Heart right ventricle (tissue), 16 donors: ENCODE measurements at regions not wholly inside any gene's neighbourhood (a gene's known extent, or its start where the extent isn't known, plus 50 kb on each side); places are given as distances from the start of the nearest gene placed in this dataset.

ENCODE experiments used
- ATAC-seq, 8 donors: fragments of 200-7000 bp; cut with Tn5 transposase; one replicate each; pipeline ENCODE4 v1.9.1; 2020; ENCODE audit warnings: mild to moderate bottlenecking in 8 of 8, moderate library complexity in 8 of 8, moderate number of reproducible peaks in 1 of 8
- DNase-seq, 2 donors: peaks; one replicate each; pipeline ENCODE4 v3.0.0-alpha.2; 2020
- H3K27ac ChIP-seq, 10 donors: fragments of 200-600 bp; sonication (generic) in 2 of 10; one replicate each; pipeline versions ENCODE4 v1.5.0 to v1.8.0; 2020 to 2022; ENCODE audit warnings: mild to moderate bottlenecking in 3 of 10
- H3K27me3 ChIP-seq, 7 donors: fragments of 200-600 bp; one replicate each; pipeline ENCODE4 v1.8.0; 2021 to 2022; ENCODE audit warnings: mild to moderate bottlenecking in 2 of 7
- H3K36me3 ChIP-seq, 9 donors: fragments of 200-600 bp; sonication (generic) in 1 of 9; one replicate each; pipeline versions ENCODE4 v1.5.0 to v1.8.0; 2020 to 2022; ENCODE audit warnings: mild to moderate bottlenecking in 2 of 9
- H3K4me1 ChIP-seq, 9 donors: fragments of 200-600 bp; sonication (generic) in 1 of 9; one replicate each; pipeline versions ENCODE4 v1.5.0 to v1.8.0; 2020 to 2022; ENCODE audit warnings: mild to moderate bottlenecking in 4 of 9
- H3K4me3 ChIP-seq, 10 donors: fragments of 200-600 bp; sonication (generic) in 2 of 10; one replicate each; pipeline versions ENCODE4 v1.5.0 to v1.8.0; 2020 to 2022; ENCODE audit warnings: mild to moderate bottlenecking in 7 of 10, moderate library complexity in 2 of 10
- H3K9me3 ChIP-seq, 11 donors: fragments of 200-600 bp in 10 of 11; sonication (generic) in 2 of 11; one replicate each; pipeline versions ENCODE4 v1.5.0 to v1.8.0; 2013 to 2022; ENCODE audit warnings: mild to moderate bottlenecking in 2 of 11, control low read depth in 1 of 11, moderate library complexity in 1 of 11
- WGBS, 2 donors: extraction: QIAGEN DNeasy Blood & Tissue Kit; methylation state at CpG; one replicate each; pipeline ENCODE4 v1.1.7; 2013; ENCODE audit warnings: inconsistent platforms in 1 of 2; 5-methylcytosine and 5-hydroxymethylcytosine counted together
- intact Hi-C, 10 donors: fragments of 100-400 bp; cut with DNase I; formaldehyde crosslinking; loops; one replicate each; pipeline versions ENCODE4 v1.11.1 to v1.14.2; 2022
- TF ChIP-seq, protein P1 (sequence below), 9 donors: fragments of 200-600 bp; sonication (generic) in 2 of 9; IDR thresholded peaks; one replicate each; pipeline versions ENCODE4 v1.5.0 to v1.8.0; 2021 to 2022; ENCODE audit warnings: antibody characterized with exemption in 9 of 9, mild to moderate bottlenecking in 5 of 9, moderate library complexity in 1 of 9
- donor health status: Arrhythmogenic right ventricular cardiomyopathy.
- donor health status: ischemic (EF 13 %, LVEDD 7.1; RV severe dilation, severe dysfunction).
- donor health status: healthy with polysubstance abuse.
- donor health status: DM: no; HTN: yes; CAD: no.
- donor health status: DM: no; HTN: no; CAD: no.
- donor health status: ischemic (EF 25% LVEDD 6.9; RV normal size, moderate dysfunction).
- donor health status: ischemic (EF 25% LVEDD 5.7; RV mildly dilated, moderate dysfunction).
- donor health status: healthy.
- donor health status: DM: yes; HTN: yes; CAD: no.
- donor health status: Ischemic cardiomyopathy.
- donor health status: ischemic (EF 35%, LVEDD 5.7; RV mildly dilated, moderate dysfunction).
- donor health status: nonischemic (EF 11% LVEDD 7.7; RV severe dilation, severe dysfunction).
- donor health status: DM: yes; HTN: yes; CAD: no.
- donor health status: PGD.
- donor health status: ischemic (EF 29% LVEDD 5.4; RV normal size, mild dysfunction).
- donor health status: nonischemic (EF 23%, LVEDD 6.1; RV moderate dilation, normal function).

- H3K27me3 ChIP-seq, result peaks cover 0 to 5% (median 0%) of the 10 kb centered on the region in 7 donors
- H3K27ac ChIP-seq, result no peak overlapping the region
- WGBS, 2 donors, result 76 to 87% methylated on average over 7 of the region's 7 CpGs
- H3K9me3 ChIP-seq, result no peaks in the 10 kb centered on the region
- intact Hi-C loops, result no loop called here
- H3K36me3 ChIP-seq, result no peaks in the 10 kb centered on the region
- peak overlapping the region in 8 of 10 donors; percentile 6 to 42 (median 34) for H3K4me3 ChIP-seq
- TF ChIP-seq, protein P1, sequence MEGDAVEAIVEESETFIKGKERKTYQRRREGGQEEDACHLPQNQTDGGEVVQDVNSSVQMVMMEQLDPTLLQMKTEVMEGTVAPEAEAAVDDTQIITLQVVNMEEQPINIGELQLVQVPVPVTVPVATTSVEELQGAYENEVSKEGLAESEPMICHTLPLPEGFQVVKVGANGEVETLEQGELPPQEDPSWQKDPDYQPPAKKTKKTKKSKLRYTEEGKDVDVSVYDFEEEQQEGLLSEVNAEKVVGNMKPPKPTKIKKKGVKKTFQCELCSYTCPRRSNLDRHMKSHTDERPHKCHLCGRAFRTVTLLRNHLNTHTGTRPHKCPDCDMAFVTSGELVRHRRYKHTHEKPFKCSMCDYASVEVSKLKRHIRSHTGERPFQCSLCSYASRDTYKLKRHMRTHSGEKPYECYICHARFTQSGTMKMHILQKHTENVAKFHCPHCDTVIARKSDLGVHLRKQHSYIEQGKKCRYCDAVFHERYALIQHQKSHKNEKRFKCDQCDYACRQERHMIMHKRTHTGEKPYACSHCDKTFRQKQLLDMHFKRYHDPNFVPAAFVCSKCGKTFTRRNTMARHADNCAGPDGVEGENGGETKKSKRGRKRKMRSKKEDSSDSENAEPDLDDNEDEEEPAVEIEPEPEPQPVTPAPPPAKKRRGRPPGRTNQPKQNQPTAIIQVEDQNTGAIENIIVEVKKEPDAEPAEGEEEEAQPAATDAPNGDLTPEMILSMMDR (IDR thresholded peaks at IDR 0.05), result no peak
- no peak for DNase-seq
- peak in 4 of 8 donors; percentile 30 to 50 (median 39) for ATAC-seq
- H3K4me1 ChIP-seq, result peaks cover 0 to 7% (median 3%) of the 10 kb centered on the region in 9 donors
Measured at GRCh38 chr17:6940186-6940649, 55.6 kb upstream of the ALOX12 start.

DNA sequence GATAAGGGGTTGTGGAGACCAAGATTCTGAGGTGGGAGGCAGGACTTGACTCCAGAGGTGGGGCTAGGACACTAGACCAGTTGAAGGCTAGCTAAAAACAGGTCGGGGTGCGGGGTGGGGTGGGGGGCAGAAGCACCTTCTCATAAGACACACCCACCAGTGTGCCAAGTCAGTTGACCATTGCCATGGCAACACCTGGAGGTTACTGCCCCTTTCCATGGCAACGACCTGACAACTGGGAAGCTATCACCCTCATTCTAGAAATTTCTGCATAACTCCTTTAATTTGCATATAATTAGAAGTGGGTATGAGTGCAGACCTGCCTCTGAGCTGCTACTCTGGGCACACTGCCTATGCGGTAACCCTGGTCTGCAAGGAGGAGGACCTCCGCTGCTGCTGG lies 53.9 kb upstream of the ALOX12 start:
- intact Hi-C loops, result no loop called here
- no peak for ATAC-seq
- WGBS, 2 donors, result 83 to 94% methylated on average over 5 of the region's 5 CpGs

DNA sequence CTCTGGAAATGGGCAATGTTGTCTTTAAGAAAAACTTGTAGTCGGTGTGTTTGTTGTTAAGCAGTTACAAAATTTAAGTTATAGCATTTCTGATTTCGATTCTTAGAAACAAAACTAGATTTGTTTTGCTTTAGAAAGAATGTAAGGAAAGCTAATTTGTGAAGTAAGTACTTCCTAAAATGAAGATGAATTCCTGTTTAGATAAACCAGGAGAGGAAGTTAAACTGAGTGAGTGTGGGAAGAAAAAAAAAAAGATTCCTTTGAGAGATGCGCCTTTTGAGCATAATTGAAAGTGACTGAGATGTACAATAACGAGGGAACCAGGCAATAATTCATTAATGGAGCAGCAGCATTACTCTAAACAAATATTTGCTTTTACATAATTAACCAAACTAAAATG lies 52.4 kb upstream of the ALOX12 start:
- TF ChIP-seq, protein P1 (IDR thresholded peaks at IDR 0.05), result no peak
- H3K36me3 ChIP-seq, result no peaks in the 10 kb centered on the region
- H3K4me3 ChIP-seq, result no peak overlapping the region
- no peak for DNase-seq
- WGBS, 2 donors, result 63 to 69% methylated on average over 4 of the region's 4 CpGs
- H3K27ac ChIP-seq, result no peak overlapping the region
- no peaks in the 10 kb centered on the region for H3K9me3 ChIP-seq
- intact Hi-C loops, result no loop called here
- ATAC-seq, result no peak
- peaks cover 0 to 5% (median 0%) of the 10 kb centered on the region in 7 donors for H3K27me3 ChIP-seq
- H3K4me1 ChIP-seq, result peaks cover 0 to 12% (median 0%) of the 10 kb centered on the region in 9 donors

More for the DNA sequence above, 53.9 kb upstream of the ALOX12 start:
- Histone ChIP-seq H3K36me3 (no peaks in the 10 kb centered on the region), H3K27me3 (peaks cover 0 to 5% (median 0%) of the 10 kb centered on the region in 7 donors), H3K9me3 (no peaks in the 10 kb centered on the region), H3K27ac (no peak overlapping the region), H3K4me3 (no peak overlapping the region), H3K4me1 (peaks cover 0 to 7% (median 0%) of the 10 kb centered on the region in 9 donors)
- TF ChIP-seq, protein P1 (IDR thresholded peaks at IDR 0.05), result no peak
- DNase-seq, result no peak
